ENCODE measurements at regions not wholly inside any gene's neighbourhood (a gene's known extent, or its start where the extent isn't known, plus 50 kb on each side); places are given as distances from the start of the nearest gene placed in this dataset.

- H3K27me3 ChIP-seq (ENCODE audit: insufficient read depth, poor library complexity, severe bottlenecking), result no peaks in the 10 kb centered on the region
Observed at GRCh38 chr16:62907562-62907961, 871.3 kb upstream of the CDH8 start.

GRCh38 chr16:62903961-62904502 lies 867.8 kb upstream of the CDH8 start:
- Histone ChIP-seq H3K27me3 (ENCODE audit: insufficient read depth, poor library complexity, severe bottlenecking) (no peaks in the 10 kb centered on the region), H3K4me3 (replicated peaks; ENCODE audit: insufficient read depth, low read length) (no peak overlapping the region), H3K27ac (replicated peaks) (no peak overlapping the region)
- no peak for DNase-seq (ENCODE audit: low read depth in 1 of 2, low spot score in 1 of 2)
- TF ChIP-seq REST (IDR thresholded peaks at IDR 0.05; ENCODE audit: insufficient replicate concordance, low read depth) (no peak), GABPA (IDR thresholded peaks at IDR 0.05; ENCODE audit: low read depth) (no peak), POLR2AphosphoS5 (IDR thresholded peaks at IDR 0.05; ENCODE audit: low read depth) (no peak), CTCF (IDR thresholded peaks at IDR 0.05; ENCODE audit: insufficient read depth, low read length) (no peak), SPI1 (IDR thresholded peaks at IDR 0.05; ENCODE audit: borderline replicate concordance, low read depth) (no peak)

More at GRCh38 chr16:62907562-62907961, 871.3 kb upstream of the CDH8 start:
- no peak for TF ChIP-seq CTCF (IDR thresholded peaks at IDR 0.05; ENCODE audit: insufficient read depth, low read length)
- TF ChIP-seq SPI1 (IDR thresholded peaks at IDR 0.05; ENCODE audit: borderline replicate concordance, low read depth), result no peak
- no peak for TF ChIP-seq POLR2AphosphoS5 (IDR thresholded peaks at IDR 0.05; ENCODE audit: low read depth)
- TF ChIP-seq REST (IDR thresholded peaks at IDR 0.05; ENCODE audit: insufficient replicate concordance, low read depth), result no peak
- TF ChIP-seq GABPA (IDR thresholded peaks at IDR 0.05; ENCODE audit: low read depth), result no peak
- no peak for DNase-seq (ENCODE audit: low read depth in 1 of 2, low spot score in 1 of 2)
- Histone ChIP-seq H3K4me3 (replicated peaks; ENCODE audit: insufficient read depth, low read length) (no peak overlapping the region), H3K27ac (replicated peaks) (no peak overlapping the region)

- H3K27me3 ChIP-seq (ENCODE audit: insufficient read depth, poor library complexity, severe bottlenecking), result no peaks in the 10 kb centered on the region
- DNase-seq (ENCODE audit: low read depth in 1 of 2, low spot score in 1 of 2), result no peak
- no peak overlapping the region for H3K4me3 ChIP-seq (replicated peaks; ENCODE audit: insufficient read depth, low read length)
- TF ChIP-seq SPI1 (IDR thresholded peaks at IDR 0.05; ENCODE audit: borderline replicate concordance, low read depth) (no peak), GABPA (IDR thresholded peaks at IDR 0.05; ENCODE audit: low read depth) (no peak), REST (IDR thresholded peaks at IDR 0.05; ENCODE audit: insufficient replicate concordance, low read depth) (no peak), CTCF (IDR thresholded peaks at IDR 0.05; ENCODE audit: insufficient read depth, low read length) (no peak), POLR2AphosphoS5 (IDR thresholded peaks at IDR 0.05; ENCODE audit: low read depth) (no peak)
- H3K27ac ChIP-seq (replicated peaks), result no peak overlapping the region
Observed at GRCh38 chr16:62899737-62900136, 863.5 kb upstream of the CDH8 start.

Data from HL-60 (cell line).